Hepatocyte (in vitro differentiated cells): ENCODE measurements at regions not wholly inside any gene's neighbourhood (a gene's known extent, or its start where the extent isn't known, plus 50 kb on each side); places are given as distances from the start of the nearest gene placed in this dataset.

Experiments
- DNase-seq: peaks from one replicate; pipeline ENCODE4 v3.0.0-alpha.2; 2016; ENCODE audit warnings: low spot score
- H2AFZ ChIP-seq: fragments of 200-600 bp; sonication (generic); 2 replicates; pipeline ENCODE4 v1.6.0; 2016; ENCODE audit warnings: antibody characterized with exemption, mild to moderate bottlenecking
- H3K27ac ChIP-seq: fragments of 200-600 bp; sonication (generic); 2 replicates; pipeline ENCODE4 v1.5.1; 2016; ENCODE audit warnings: mild to moderate bottlenecking
- H3K27me3 ChIP-seq: fragments of 200-600 bp; sonication (generic); 2 replicates; pipeline ENCODE4 v1.6.1; 2016
- H3K36me3 ChIP-seq: fragments of 200-600 bp; sonication (generic); replicated peaks from 2 replicates; pipeline ENCODE4 v1.5.1; 2016; ENCODE audit warnings: low read depth; ENCODE audit not compliant: insufficient read depth
- H3K4me1 ChIP-seq: fragments of 200-600 bp; sonication (generic); 2 replicates; pipeline ENCODE4 v1.5.1; 2016; ENCODE audit warnings: mild to moderate bottlenecking, moderate library complexity; ENCODE audit not compliant: insufficient read depth
- H3K4me2 ChIP-seq: fragments of 200-600 bp; sonication (generic); 2 replicates; pipeline ENCODE4 v1.6.0; 2016
- H3K4me3 ChIP-seq: fragments of 200-600 bp; sonication (generic); 2 replicates; pipeline ENCODE4 v1.5.1; 2016; ENCODE audit warnings: mild to moderate bottlenecking
- H3K79me2 ChIP-seq: fragments of 200-600 bp; sonication (generic); 2 replicates; pipeline ENCODE4 v1.6.0; 2017; ENCODE audit warnings: mild to moderate bottlenecking
- H3K9me2 ChIP-seq: fragments of 200-600 bp; sonication (generic); replicated peaks from 2 replicates; pipeline ENCODE4 v1.6.0; 2017; ENCODE audit warnings: mild to moderate bottlenecking; ENCODE audit not compliant: insufficient read depth
- H3K9me3 ChIP-seq: fragments of 200-600 bp; sonication (generic); 2 replicates; pipeline ENCODE4 v1.5.1; 2016; ENCODE audit warnings: low read depth, mild to moderate bottlenecking
- H4K20me1 ChIP-seq: fragments of 200-600 bp; sonication (generic); 2 replicates; pipeline ENCODE4 v1.6.0; 2016; ENCODE audit warnings: mild to moderate bottlenecking; ENCODE audit not compliant: insufficient read depth, poor library complexity, severe bottlenecking
- CTCF ChIP-seq: fragments of 200-600 bp; sonication (generic); IDR thresholded peaks from 2 replicates; pipeline ENCODE4 v1.5.1; 2016; ENCODE audit warnings: antibody characterized with exemption, mild to moderate bottlenecking; ENCODE audit not compliant: poor library complexity
- EZH2 ChIP-seq: fragments of 200-600 bp; sonication (generic); IDR thresholded peaks from 2 replicates; pipeline ENCODE4 v1.6.1; 2016; ENCODE audit warnings: antibody characterized with exemption, mild to moderate bottlenecking, borderline replicate concordance
- EZH2phosphoT487 ChIP-seq: fragments of 200-600 bp; sonication (generic); IDR thresholded peaks from one replicate; pipeline ENCODE4 v1.6.1; 2018; ENCODE audit warnings: antibody characterized with exemption, mild to moderate bottlenecking, low read depth, moderate library complexity; ENCODE audit not compliant: unreplicated experiment, severe bottlenecking
- WGBS: methylation state at CpG from one replicate; pipeline ENCODE4 v1.1.6; 2016; ENCODE audit warnings: low lambda C conversion rate; ENCODE audit errors: missing lambda C conversion rate; 5-methylcytosine and 5-hydroxymethylcytosine counted together

- 78% methylated on average over 9 of the region's 9 CpGs for WGBS
- H3K9me2 ChIP-seq: no peaks in the 10 kb centered on the region
- TF ChIP-seq CTCF (no peak), EZH2phosphoT487 (no peak), EZH2 (no peak)
- H3K4me3 ChIP-seq: no peak overlapping the region
- DNase-seq: no peak
- H3K36me3 ChIP-seq: no peaks in the 10 kb centered on the region
- no peaks in the 10 kb centered on the region for H4K20me1 ChIP-seq
- H3K79me2 ChIP-seq: no peaks in the 10 kb centered on the region
- H2AFZ ChIP-seq: no peak overlapping the region
- no peak overlapping the region for H3K4me2 ChIP-seq
- no peaks in the 10 kb centered on the region for H3K4me1 ChIP-seq
- no peaks in the 10 kb centered on the region for H3K9me3 ChIP-seq
- no peak overlapping the region for H3K27ac ChIP-seq
- no peaks in the 10 kb centered on the region for H3K27me3 ChIP-seq
Measured at GRCh38 chr9:90956026-90956810, 154.6 kb downstream of the SYK start.

GRCh38 chr9:90958328-90958727 is 156.7 kb downstream of the SYK start:
- no peak for DNase-seq
- no peaks in the 10 kb centered on the region for H3K27me3 ChIP-seq
- no peak overlapping the region for H3K27ac ChIP-seq
- no peaks in the 10 kb centered on the region for H3K79me2 ChIP-seq
- no peaks in the 10 kb centered on the region for H3K36me3 ChIP-seq
- no peak overlapping the region for H3K4me3 ChIP-seq
- TF ChIP-seq EZH2phosphoT487 (no peak), CTCF (no peak), EZH2 (no peak)
- H2AFZ ChIP-seq: no peak overlapping the region
- H3K4me2 ChIP-seq: no peak overlapping the region
- WGBS: 60% methylated on average over 2 of the region's 2 CpGs
- no peaks in the 10 kb centered on the region for H3K9me3 ChIP-seq
- H4K20me1 ChIP-seq: no peaks in the 10 kb centered on the region
- no peaks in the 10 kb centered on the region for H3K9me2 ChIP-seq
- no peaks in the 10 kb centered on the region for H3K4me1 ChIP-seq

GRCh38 chr9:90960941-90961340 is 159.3 kb downstream of the SYK start:
- no peaks in the 10 kb centered on the region for H3K9me3 ChIP-seq
- H3K79me2 ChIP-seq: no peaks in the 10 kb centered on the region
- no peak for DNase-seq
- no peak overlapping the region for H3K4me2 ChIP-seq
- TF ChIP-seq EZH2phosphoT487 (no peak), CTCF (no peak)
- H4K20me1 ChIP-seq: no peaks in the 10 kb centered on the region
- no peaks in the 10 kb centered on the region for H3K9me2 ChIP-seq
- H3K27me3 ChIP-seq: no peaks in the 10 kb centered on the region
- H3K27ac ChIP-seq: no peak overlapping the region
- WGBS: 52% methylated on average over 5 of the region's 5 CpGs
- no peak overlapping the region for H3K4me3 ChIP-seq
- H2AFZ ChIP-seq: no peak overlapping the region
- no peaks in the 10 kb centered on the region for H3K36me3 ChIP-seq
- no peaks in the 10 kb centered on the region for H3K4me1 ChIP-seq
